ENCODE measurements at regions not wholly inside any gene's neighbourhood (a gene's known extent, or its start where the extent isn't known, plus 50 kb on each side); places are given as distances from the start of the nearest gene placed in this dataset.

GRCh38 chr13:81275666-81276258 lies 934.8 kb upstream of the SPRY2 start:
- TF ChIP-seq SUZ12 (IDR thresholded peaks at IDR 0.05) (no peak), FOXM1 (IDR thresholded peaks at IDR 0.05; ENCODE audit: borderline replicate concordance) (no peak), BHLHE40 (IDR thresholded peaks at IDR 0.05; ENCODE audit: borderline replicate concordance) (no peak), HDGF (IDR thresholded peaks at IDR 0.05; ENCODE audit: borderline replicate concordance) (no peak), NFRKB (IDR thresholded peaks at IDR 0.05) (no peak), CTBP1 (IDR thresholded peaks at IDR 0.05; ENCODE audit: borderline replicate concordance) (no peak), SP1 (IDR thresholded peaks at IDR 0.05) (no peak), FOXA1 (IDR thresholded peaks at IDR 0.05) (no peak), TARDBP (IDR thresholded peaks at IDR 0.05) (no peak)
